H9 (cell line): ENCODE measurements at regions not wholly inside any gene's neighbourhood (a gene's known extent, or its start where the extent isn't known, plus 50 kb on each side); places are given as distances from the start of the nearest gene placed in this dataset.

Experiments
- DNase-seq: peaks from one replicate; pipeline ENCODE4 v3.0.0-alpha.2; 2017
- H2AFZ ChIP-seq: one replicate; pipeline ENCODE4 v1.6.1; 2013; ENCODE audit warnings: mild to moderate bottlenecking, low read length, control low read depth, moderate library complexity
- H2AK5ac ChIP-seq: 2 replicates; pipeline ENCODE4 v1.6.1; 2013; ENCODE audit warnings: low read length, control low read depth, mixed read lengths; ENCODE audit not compliant: insufficient read length
- H2BK120ac ChIP-seq: one replicate; pipeline ENCODE4 v1.6.1; 2013; ENCODE audit warnings: low read depth, mild to moderate bottlenecking, low read length, control low read depth, inconsistent platforms; ENCODE audit not compliant: poor library complexity, severe bottlenecking
- H2BK12ac ChIP-seq: 2 replicates; pipeline ENCODE4 v1.6.1; 2013; ENCODE audit warnings: low read length, control low read depth, mixed read lengths, low read depth; ENCODE audit not compliant: insufficient read length
- H2BK15ac ChIP-seq: 2 replicates; pipeline ENCODE4 v1.6.1; 2013; ENCODE audit warnings: low read depth, low read length, control low read depth
- H2BK20ac ChIP-seq: one replicate; pipeline ENCODE4 v1.6.1; 2013; ENCODE audit warnings: low read depth, mild to moderate bottlenecking, low read length, control low read depth, inconsistent platforms; ENCODE audit not compliant: poor library complexity, severe bottlenecking
- H2BK5ac ChIP-seq: 2 replicates; pipeline ENCODE4 v1.6.1; 2013; ENCODE audit warnings: low read length, control low read depth, mixed read lengths; ENCODE audit not compliant: insufficient read length
- H3K14ac ChIP-seq: 2 replicates; pipeline ENCODE4 v1.6.1; 2013; ENCODE audit warnings: low read length, control low read depth; ENCODE audit not compliant: insufficient read depth
- H3K18ac ChIP-seq: 2 replicates; pipeline ENCODE4 v1.6.1; 2013; ENCODE audit warnings: low read depth, mild to moderate bottlenecking, mixed read lengths, low read length, control low read depth; ENCODE audit not compliant: insufficient read length
- H3K23ac ChIP-seq: 2 replicates; pipeline ENCODE4 v1.6.1; 2013; ENCODE audit warnings: low read length, control low read depth, mixed read lengths, low read depth; ENCODE audit not compliant: insufficient read length
- H3K23me2 ChIP-seq: 2 replicates; pipeline ENCODE4 v1.6.1; 2013; ENCODE audit warnings: low read depth, mild to moderate bottlenecking, mixed read lengths, low read length, control low read depth; ENCODE audit not compliant: insufficient read length, poor library complexity, severe bottlenecking
- H3K27ac ChIP-seq: 2 replicates; pipeline ENCODE4 v1.5.1; 2013; ENCODE audit warnings: low read length, control low read depth, mixed read lengths, low read depth; ENCODE audit not compliant: insufficient read length
- H3K27me3 ChIP-seq: 2 replicates; pipeline ENCODE4 v1.6.1; 2013; ENCODE audit warnings: low read length, control low read depth, inconsistent platforms; ENCODE audit not compliant: insufficient read depth
- H3K4ac ChIP-seq: 2 replicates; pipeline ENCODE4 v1.6.1; 2013; ENCODE audit warnings: low read depth, mild to moderate bottlenecking, control low read depth, inconsistent platforms, low read length, moderate library complexity
- H3K4me1 ChIP-seq: 2 replicates; pipeline ENCODE4 v1.6.1; 2013; ENCODE audit warnings: low read length, control low read depth, inconsistent platforms; ENCODE audit not compliant: insufficient read depth
- H3K4me2 ChIP-seq: 2 replicates; pipeline ENCODE4 v1.6.1; 2013; ENCODE audit warnings: low read length, control low read depth, mixed read lengths; ENCODE audit not compliant: insufficient read length, insufficient read depth
- H3K56ac ChIP-seq: 2 replicates; pipeline ENCODE4 v1.6.1; 2013; ENCODE audit warnings: low read depth, mild to moderate bottlenecking, mixed read lengths, low read length, control low read depth; ENCODE audit not compliant: insufficient read length
- H3K79me1 ChIP-seq: 2 replicates; pipeline ENCODE4 v1.6.1; 2013; ENCODE audit warnings: low read depth, mild to moderate bottlenecking, moderate library complexity, low read length, control low read depth, inconsistent platforms; ENCODE audit not compliant: insufficient read depth, poor library complexity, severe bottlenecking
- H3K79me2 ChIP-seq: 2 replicates; pipeline ENCODE4 v1.6.1; 2013; ENCODE audit warnings: low read length, control low read depth, inconsistent platforms; ENCODE audit not compliant: insufficient read depth
- H3K9ac ChIP-seq: 2 replicates; pipeline ENCODE4 v1.6.1; 2013; ENCODE audit warnings: low read length, control low read depth, mixed read lengths; ENCODE audit not compliant: insufficient read length; ENCODE audit errors: extremely low read depth
- H3K9me3 ChIP-seq: one replicate; pipeline ENCODE4 v1.6.1; 2013; ENCODE audit warnings: low read depth, low read length, inconsistent platforms; ENCODE audit not compliant: control insufficient read depth
- H3T11ph ChIP-seq: one replicate; pipeline ENCODE4 v1.6.1; 2013; ENCODE audit warnings: mild to moderate bottlenecking, low read length, control low read depth, inconsistent platforms
- H4K20me1 ChIP-seq: one replicate; pipeline ENCODE4 v1.6.1; 2013; ENCODE audit not compliant: control insufficient read depth, insufficient read length, insufficient read depth
- H4K5ac ChIP-seq: 2 replicates; pipeline ENCODE4 v1.6.1; 2013; ENCODE audit warnings: low read depth, mild to moderate bottlenecking, mixed read lengths, low read length, control low read depth; ENCODE audit not compliant: insufficient read length
- H4K8ac ChIP-seq: replicated peaks from 2 replicates; pipeline ENCODE4 v1.6.1; 2013; ENCODE audit warnings: low read length, control low read depth, mixed read lengths, low read depth; ENCODE audit not compliant: insufficient read length
- H4K91ac ChIP-seq: 2 replicates; pipeline ENCODE4 v1.6.1; 2013; ENCODE audit warnings: low read depth, mild to moderate bottlenecking, moderate library complexity, mixed read lengths, low read length, control low read depth; ENCODE audit not compliant: insufficient read length
- H3K27ac Mint-ChIP-seq, 3 experiments: 2 replicates in 2 of 3; 3 replicates in 1 of 3; pipeline ENCODE4 v1.8.0; 2020 to 2021; ENCODE audit warnings: mixed read lengths in 3 of 3, mild to moderate bottlenecking in 1 of 3, moderate library complexity in 1 of 3
- H3K27me3 Mint-ChIP-seq: 2 replicates; pipeline ENCODE4 v1.8.0; 2021; ENCODE audit warnings: low read depth, mild to moderate bottlenecking, moderate library complexity, mixed read lengths
- H3K36me3 Mint-ChIP-seq, 3 experiments: 2 replicates in 2 of 3; 3 replicates in 1 of 3; pipeline ENCODE4 v1.8.0; 2020 to 2021; ENCODE audit warnings: low read depth in 3 of 3, mixed read lengths in 3 of 3; ENCODE audit not compliant: insufficient read depth in 1 of 3
- H3K4me1 Mint-ChIP-seq, 2 experiments: 2 replicates each; pipeline ENCODE4 v1.8.0; 2020; ENCODE audit warnings: mixed read lengths in 2 of 2
- H3K4me3 Mint-ChIP-seq, 2 experiments: 2 replicates in 1 of 2; 3 replicates in 1 of 2; pipeline ENCODE4 v1.8.0; 2020 to 2021; ENCODE audit warnings: mild to moderate bottlenecking in 2 of 2, mixed read lengths in 2 of 2, moderate library complexity in 1 of 2
- H3K9me3 Mint-ChIP-seq, 2 experiments: 2 replicates in 1 of 2; 3 replicates in 1 of 2; pipeline ENCODE4 v1.8.0; 2020; ENCODE audit warnings: mild to moderate bottlenecking in 2 of 2, mixed read lengths in 2 of 2, moderate library complexity in 1 of 2
- WGBS: extraction: QIAGEN DNeasy Blood & Tissue Kit; methylation state at CpG from one replicate; pipeline ENCODE4 v1.1.7; 2013; ENCODE audit warnings: missing lambda C conversion rate, low lambda C conversion rate, mixed read lengths; ENCODE audit not compliant: insufficient read length; ENCODE audit errors: extremely low coverage; 5-methylcytosine and 5-hydroxymethylcytosine counted together
- TF ChIP-seq, protein P1 (sequence below): fragments of 200-600 bp; sonication (generic); conservative IDR thresholded peaks from 3 replicates; pipeline ENCODE4 v1.8.0; 2021; ENCODE audit warnings: antibody characterized with exemption, mild to moderate bottlenecking

DNA sequence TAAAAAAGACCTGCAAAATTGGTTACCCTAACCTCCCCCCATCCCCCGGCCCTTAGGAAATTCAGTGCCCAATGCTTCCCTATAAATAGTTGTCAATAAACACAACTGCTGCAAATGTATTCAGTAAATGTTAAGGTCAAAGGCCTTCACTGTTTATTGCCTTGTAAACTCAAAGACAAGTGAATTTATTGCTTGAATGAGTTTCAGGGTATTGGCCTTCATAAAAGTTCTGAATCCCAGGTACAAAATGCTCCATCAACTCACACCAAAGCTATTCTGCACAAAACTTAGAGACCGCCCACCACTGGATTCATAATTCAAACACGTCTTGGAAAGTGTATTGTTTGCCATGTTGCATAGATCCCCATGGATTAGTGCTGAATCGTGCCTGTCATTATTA is 63.3 kb upstream of the CDKN3 start:
- Histone ChIP-seq H3K14ac (no peak overlapping the region), H3K4ac (no peak overlapping the region), H2BK15ac (no peak overlapping the region), H2BK5ac (no peak overlapping the region), H2BK120ac (no peak overlapping the region), H3K56ac (no peak overlapping the region), H4K20me1 (no peaks in the 10 kb centered on the region), H3K27ac (no peak overlapping the region), H2BK12ac (no peak overlapping the region), H3K4me2 (no peak overlapping the region), H4K5ac (no peak overlapping the region), H3K79me2 (no peaks in the 10 kb centered on the region), H3K18ac (no peak overlapping the region), H3K4me1 (peaks cover 2% of the 10 kb centered on the region; the same call in 1 of the 2 replicates), H3K27me3 (no peaks in the 10 kb centered on the region), H4K8ac (no peak overlapping the region), H3K79me1 (no peaks in the 10 kb centered on the region), H3K23me2 (no peaks in the 10 kb centered on the region), H2AFZ (no peak overlapping the region), H2BK20ac (no peak overlapping the region), H2AK5ac (no peak overlapping the region), H3T11ph (no peak overlapping the region), H3K9ac (no peak overlapping the region), H3K9me3 (no peaks in the 10 kb centered on the region), H3K23ac (no peak overlapping the region), H4K91ac (no peak overlapping the region)
- TF ChIP-seq, protein P1, sequence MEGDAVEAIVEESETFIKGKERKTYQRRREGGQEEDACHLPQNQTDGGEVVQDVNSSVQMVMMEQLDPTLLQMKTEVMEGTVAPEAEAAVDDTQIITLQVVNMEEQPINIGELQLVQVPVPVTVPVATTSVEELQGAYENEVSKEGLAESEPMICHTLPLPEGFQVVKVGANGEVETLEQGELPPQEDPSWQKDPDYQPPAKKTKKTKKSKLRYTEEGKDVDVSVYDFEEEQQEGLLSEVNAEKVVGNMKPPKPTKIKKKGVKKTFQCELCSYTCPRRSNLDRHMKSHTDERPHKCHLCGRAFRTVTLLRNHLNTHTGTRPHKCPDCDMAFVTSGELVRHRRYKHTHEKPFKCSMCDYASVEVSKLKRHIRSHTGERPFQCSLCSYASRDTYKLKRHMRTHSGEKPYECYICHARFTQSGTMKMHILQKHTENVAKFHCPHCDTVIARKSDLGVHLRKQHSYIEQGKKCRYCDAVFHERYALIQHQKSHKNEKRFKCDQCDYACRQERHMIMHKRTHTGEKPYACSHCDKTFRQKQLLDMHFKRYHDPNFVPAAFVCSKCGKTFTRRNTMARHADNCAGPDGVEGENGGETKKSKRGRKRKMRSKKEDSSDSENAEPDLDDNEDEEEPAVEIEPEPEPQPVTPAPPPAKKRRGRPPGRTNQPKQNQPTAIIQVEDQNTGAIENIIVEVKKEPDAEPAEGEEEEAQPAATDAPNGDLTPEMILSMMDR = no peak
- Mint-ChIP-seq H3K9me3 (no peaks in the 10 kb centered on the region; a peak in 1 of 5 replicates), H3K4me1 (peaks cover 22 to 26% of the 10 kb centered on the region in 2 experiments), H3K27me3 (no peaks in the 10 kb centered on the region), H3K27ac (no peak overlapping the region), H3K4me3 (no peak overlapping the region), H3K36me3 (no peaks in the 10 kb centered on the region)
- no CpG with 5 or more reads among the region's 4 CpGs for WGBS
- no peak for DNase-seq
